ENCODE measurements at regions not wholly inside any gene's neighbourhood (a gene's known extent, or its start where the extent isn't known, plus 50 kb on each side); places are given as distances from the start of the nearest gene placed in this dataset.

GRCh38 chr1:38578271-38578951 lies 281.2 kb downstream of the RRAGC start:
- Histone ChIP-seq H3K9me3 (replicated peaks; ENCODE audit: control insufficient read depth, insufficient read depth, low read length) (no peaks in the 10 kb centered on the region), H2AFZ (ENCODE audit: low read depth, low read length) (no peak overlapping the region), H3K9me1 (replicated peaks; ENCODE audit: control insufficient read depth, extremely low read depth, insufficient read depth, low read length) (no peaks in the 10 kb centered on the region), H3K79me2 (ENCODE audit: control insufficient read depth, insufficient read depth, low read length) (no peaks in the 10 kb centered on the region), H3K27me3 (ENCODE audit: control insufficient read depth in 2 of 2, insufficient read depth in 2 of 2, low read length in 2 of 2) (peaks cover 9 to 10% of the 10 kb centered on the region in 2 experiments), H3K4me1 (ENCODE audit: control insufficient read depth, extremely low read depth, insufficient read depth, low read length) (no peaks in the 10 kb centered on the region), H3K9ac (replicated peaks; ENCODE audit: extremely low read depth, insufficient read depth, low read length) (no peak overlapping the region), H3K36me3 (ENCODE audit: control insufficient read depth in 2 of 2, extremely low read depth in 1 of 2, insufficient read depth in 2 of 2, low read length in 2 of 2) (no peaks in the 10 kb centered on the region), H3K4me2 (ENCODE audit: insufficient read depth, low read length) (no peak overlapping the region), H3K4me3 (replicated peaks in 1 of 3; ENCODE audit: insufficient read depth in 1 of 3, low read depth in 1 of 3, low read length in 3 of 3) (no peak overlapping the region), H3K27ac (ENCODE audit: insufficient read depth, low read depth, low read length) (no peak overlapping the region), H4K20me1 (replicated peaks; ENCODE audit: control insufficient read depth, extremely low read depth, insufficient read depth, low read length) (no peaks in the 10 kb centered on the region)
- DNase-seq (ENCODE audit: low read depth, low spot score) = no peak
- BruUV-seq (replicated peaks) = no TSS peak
- POLR2A ChIA-PET = no interaction called here
- dilution Hi-C loops (cut with MboI; ENCODE audit: extremely low pct_ligation_motif_present, low sequenced_read_pairs) = no loop called here
- intact Hi-C loops (cut with micrococcal nuclease) = no loop called here
- TF ChIP-seq MYC (IDR thresholded peaks at IDR 0.05; ENCODE audit: low read depth, low read length) (no peak), MAX (IDR thresholded peaks at IDR 0.05; ENCODE audit: insufficient read depth, insufficient read length) (no peak), POLR2A (IDR thresholded peaks at IDR 0.05; ENCODE audit: low read depth, low read length) (no peak), EZH2 (IDR thresholded peaks at IDR 0.05; ENCODE audit: borderline replicate concordance, low read depth, low read length, severe bottlenecking) (peak; percentile 24)
- no peak for FAIRE-seq
- CTCF ChIA-PET = no interaction called here

GRCh38 chr1:38577937-38578270 lies 281.7 kb downstream of the RRAGC start:
- Histone ChIP-seq H4K20me1 (replicated peaks; ENCODE audit: control insufficient read depth, extremely low read depth, insufficient read depth, low read length) (no peaks in the 10 kb centered on the region), H2AFZ (ENCODE audit: low read depth, low read length) (no peak overlapping the region), H3K4me1 (ENCODE audit: control insufficient read depth, extremely low read depth, insufficient read depth, low read length) (no peaks in the 10 kb centered on the region), H3K9me3 (replicated peaks; ENCODE audit: control insufficient read depth, insufficient read depth, low read length) (no peaks in the 10 kb centered on the region), H3K36me3 (ENCODE audit: control insufficient read depth in 2 of 2, extremely low read depth in 1 of 2, insufficient read depth in 2 of 2, low read length in 2 of 2) (no peaks in the 10 kb centered on the region), H3K27me3 (ENCODE audit: control insufficient read depth in 2 of 2, insufficient read depth in 2 of 2, low read length in 2 of 2) (peaks cover 9 to 10% of the 10 kb centered on the region in 2 experiments), H3K9me1 (replicated peaks; ENCODE audit: control insufficient read depth, extremely low read depth, insufficient read depth, low read length) (no peaks in the 10 kb centered on the region), H3K79me2 (ENCODE audit: control insufficient read depth, insufficient read depth, low read length) (no peaks in the 10 kb centered on the region), H3K4me2 (ENCODE audit: insufficient read depth, low read length) (no peak overlapping the region), H3K4me3 (replicated peaks in 1 of 3; ENCODE audit: insufficient read depth in 1 of 3, low read depth in 1 of 3, low read length in 3 of 3) (no peak overlapping the region), H3K9ac (replicated peaks; ENCODE audit: extremely low read depth, insufficient read depth, low read length) (no peak overlapping the region), H3K27ac (ENCODE audit: insufficient read depth, low read depth, low read length) (no peak overlapping the region)
- intact Hi-C loops (cut with micrococcal nuclease) (no loop called here), dilution Hi-C loops (cut with MboI; ENCODE audit: extremely low pct_ligation_motif_present, low sequenced_read_pairs) (no loop called here)
- no peak for TF ChIP-seq EZH2 (IDR thresholded peaks at IDR 0.05; ENCODE audit: borderline replicate concordance, low read depth, low read length, severe bottlenecking)
- TF ChIP-seq GATA2 (IDR thresholded peaks at IDR 0.05; ENCODE audit: insufficient read depth, insufficient read length, low read depth, low read length) = no peak
- no peak for TF ChIP-seq POLR2AphosphoS5 (IDR thresholded peaks at IDR 0.05; ENCODE audit: insufficient read depth, low read depth, low read length)
- TF ChIP-seq, protein P1, sequence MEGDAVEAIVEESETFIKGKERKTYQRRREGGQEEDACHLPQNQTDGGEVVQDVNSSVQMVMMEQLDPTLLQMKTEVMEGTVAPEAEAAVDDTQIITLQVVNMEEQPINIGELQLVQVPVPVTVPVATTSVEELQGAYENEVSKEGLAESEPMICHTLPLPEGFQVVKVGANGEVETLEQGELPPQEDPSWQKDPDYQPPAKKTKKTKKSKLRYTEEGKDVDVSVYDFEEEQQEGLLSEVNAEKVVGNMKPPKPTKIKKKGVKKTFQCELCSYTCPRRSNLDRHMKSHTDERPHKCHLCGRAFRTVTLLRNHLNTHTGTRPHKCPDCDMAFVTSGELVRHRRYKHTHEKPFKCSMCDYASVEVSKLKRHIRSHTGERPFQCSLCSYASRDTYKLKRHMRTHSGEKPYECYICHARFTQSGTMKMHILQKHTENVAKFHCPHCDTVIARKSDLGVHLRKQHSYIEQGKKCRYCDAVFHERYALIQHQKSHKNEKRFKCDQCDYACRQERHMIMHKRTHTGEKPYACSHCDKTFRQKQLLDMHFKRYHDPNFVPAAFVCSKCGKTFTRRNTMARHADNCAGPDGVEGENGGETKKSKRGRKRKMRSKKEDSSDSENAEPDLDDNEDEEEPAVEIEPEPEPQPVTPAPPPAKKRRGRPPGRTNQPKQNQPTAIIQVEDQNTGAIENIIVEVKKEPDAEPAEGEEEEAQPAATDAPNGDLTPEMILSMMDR (IDR thresholded peaks at IDR 0.05; ENCODE audit: extremely low read depth in 1 of 2, insufficient read depth in 1 of 2, low read depth in 1 of 2, low read length in 2 of 2) = no peak
- no peak for TF ChIP-seq MYC (IDR thresholded peaks at IDR 0.05; ENCODE audit: low read depth, low read length)
- FAIRE-seq = no peak
- DNase-seq (ENCODE audit: low read depth, low spot score) = no peak
- CTCF ChIA-PET = no interaction called here
- BruUV-seq (replicated peaks) = no TSS peak
- POLR2A ChIA-PET = no interaction called here
